CD14-positive monocyte (primary cell): ENCODE measurements at regions not wholly inside any gene's neighbourhood (a gene's known extent, or its start where the extent isn't known, plus 50 kb on each side); places are given as distances from the start of the nearest gene placed in this dataset.

ENCODE experiments used
- DNase-seq, 3 donors: peaks; one replicate each; pipeline ENCODE4 v3.0.0-alpha.2; 2011 to 2022
- H2AFZ ChIP-seq: 2 replicates; pipeline ENCODE4 v1.6.0; 2012; ENCODE audit warnings: mild to moderate bottlenecking, low read depth, low read length, inconsistent platforms; ENCODE audit not compliant: insufficient read depth, poor library complexity, severe bottlenecking
- H3K27ac ChIP-seq, 2 donors: 1 replicate in 1 of 2; 2 replicates in 1 of 2; pipeline ENCODE4 v1.5.1; 2012 to 2013; ENCODE audit warnings: low read length in 2 of 2, control low read depth in 1 of 2, inconsistent platforms in 1 of 2, low read depth in 1 of 2, mild to moderate bottlenecking in 1 of 2
- H3K27me3 ChIP-seq, 2 donors: one replicate each; pipeline versions ENCODE4 v1.6.0 to v1.6.1; 2011 to 2013; ENCODE audit warnings: low read length in 2 of 2; ENCODE audit not compliant: control insufficient read depth in 2 of 2, insufficient read depth in 2 of 2
- H3K36me3 ChIP-seq, 2 donors: replicated peaks in 1 of 2; 1 replicate in 1 of 2; 2 replicates in 1 of 2; pipeline versions ENCODE4 v1.5.1 to v1.6.1; 2012 to 2013; ENCODE audit warnings: low read length in 2 of 2, control low read depth in 1 of 2, inconsistent platforms in 1 of 2, mild to moderate bottlenecking in 1 of 2; ENCODE audit not compliant: insufficient read depth in 2 of 2, control insufficient read depth in 1 of 2
- H3K4me1 ChIP-seq, 2 donors: 1 replicate in 1 of 2; 2 replicates in 1 of 2; pipeline versions ENCODE4 v1.5.1 to v1.6.1; 2012 to 2013; ENCODE audit warnings: low read length in 2 of 2, control low read depth in 1 of 2, inconsistent platforms in 1 of 2, mild to moderate bottlenecking in 1 of 2, moderate library complexity in 1 of 2; ENCODE audit not compliant: insufficient read depth in 2 of 2, control insufficient read depth in 1 of 2
- H3K4me2 ChIP-seq: replicated peaks from 2 replicates; pipeline ENCODE3; 2012; ENCODE audit warnings: low read length, moderate library complexity, mild to moderate bottlenecking; ENCODE audit not compliant: poor library complexity, severe bottlenecking; ENCODE audit errors: extremely low read depth
- H3K4me3 ChIP-seq, 3 experiments: fragments of 200-600 bp in 1 of 3; sonication (generic) in 1 of 3; replicated peaks in 1 of 3; 1 replicate in 2 of 3; 2 replicates in 1 of 3; pipeline ENCODE4 v1.5.1; 2011 to 2013; ENCODE audit warnings: low read length in 3 of 3, mild to moderate bottlenecking in 3 of 3, control low read depth in 2 of 3, low read depth in 2 of 3, inconsistent platforms in 1 of 3, moderate library complexity in 1 of 3
- H3K79me2 ChIP-seq: 2 replicates; pipeline ENCODE4 v1.6.0; 2012; ENCODE audit warnings: mild to moderate bottlenecking, control low read depth, inconsistent platforms, low read length, moderate library complexity; ENCODE audit not compliant: insufficient read depth
- H3K9ac ChIP-seq: 2 replicates; pipeline ENCODE4 v1.6.0; 2017; ENCODE audit warnings: low read length, mild to moderate bottlenecking; ENCODE audit not compliant: insufficient read depth, poor library complexity, severe bottlenecking
- H3K9me3 ChIP-seq, 2 donors: replicated peaks in 1 of 2; 1 replicate in 1 of 2; 2 replicates in 1 of 2; pipeline versions ENCODE4 v1.5.1 to v1.6.1; 2012 to 2013; ENCODE audit warnings: low read length in 2 of 2, control low read depth in 1 of 2; ENCODE audit not compliant: control insufficient read depth in 1 of 2, insufficient read depth in 1 of 2
- H4K20me1 ChIP-seq: 2 replicates; pipeline ENCODE4 v1.6.0; 2012; ENCODE audit warnings: mild to moderate bottlenecking, low read length, control low read depth, moderate library complexity; ENCODE audit not compliant: insufficient read depth
- H3K27ac Mint-ChIP-seq, 7 donors: one replicate each; pipeline ENCODE4 v1.8.0; 2020; ENCODE audit warnings: mild to moderate bottlenecking in 7 of 7, mixed read lengths in 7 of 7, moderate library complexity in 6 of 7, inconsistent platforms in 2 of 7
- H3K27me3 Mint-ChIP-seq, 3 donors: one replicate each; pipeline ENCODE4 v1.8.0; 2021 to 2022; ENCODE audit warnings: low read depth in 3 of 3, mild to moderate bottlenecking in 3 of 3, mixed read lengths in 3 of 3, moderate library complexity in 3 of 3, inconsistent platforms in 1 of 3
- H3K36me3 Mint-ChIP-seq, 2 donors: one replicate each; pipeline ENCODE4 v1.8.0; 2020; ENCODE audit warnings: mixed read lengths in 2 of 2, inconsistent platforms in 1 of 2, mild to moderate bottlenecking in 1 of 2
- H3K4me1 Mint-ChIP-seq: one replicate; pipeline ENCODE4 v1.8.0; 2020; ENCODE audit warnings: mild to moderate bottlenecking, mixed read lengths
- H3K4me3 Mint-ChIP-seq, 2 donors: one replicate each; pipeline ENCODE4 v1.8.0; 2020; ENCODE audit warnings: mild to moderate bottlenecking in 2 of 2, mixed read lengths in 2 of 2, moderate library complexity in 1 of 2
- H3K9me3 Mint-ChIP-seq, 7 donors: one replicate each; pipeline ENCODE4 v1.8.0; 2020 to 2022; ENCODE audit warnings: mixed read lengths in 7 of 7, mild to moderate bottlenecking in 6 of 7, moderate library complexity in 6 of 7, inconsistent platforms in 2 of 7
- CTCF ChIP-seq: fragments of 200-600 bp; IDR thresholded peaks from one replicate; pipeline ENCODE4 v1.8.0; 2022; ENCODE audit warnings: antibody characterized with exemption, mild to moderate bottlenecking
- WGBS: methylation state at CpG from one replicate; pipeline ENCODE4 v1.1.5; 2013; ENCODE audit warnings: missing lambda C conversion rate; ENCODE audit not compliant: insufficient coverage; 5-methylcytosine and 5-hydroxymethylcytosine counted together
- intact Hi-C, 2 donors: fragments of 100-400 bp; cut with micrococcal nuclease; formaldehyde crosslinking; loops; one replicate each; pipeline versions ENCODE4 v1.15.0 to v1.15.1; 2023

- Mint-ChIP-seq H3K4me1 (no peaks in the 10 kb centered on the region), H3K27ac (no peak overlapping the region), H3K36me3 (no peaks in the 10 kb centered on the region), H3K9me3 (peaks cover 6 to 28% (median 16%) of the 10 kb centered on the region in 7 donors), H3K27me3 (peaks cover 2 to 3% (median 2%) of the 10 kb centered on the region in 3 donors), H3K4me3 (no peak overlapping the region)
- H3K27me3 ChIP-seq, result no peaks in the 10 kb centered on the region
- no peak overlapping the region for H3K9ac ChIP-seq
- no peaks in the 10 kb centered on the region for H3K36me3 ChIP-seq
- H3K4me3 ChIP-seq, result no peak overlapping the region
- TF ChIP-seq CTCF, result no peak
- no peak overlapping the region for H3K27ac ChIP-seq
- intact Hi-C loops, result no loop called here
- DNase-seq, result no peak
- peaks cover 7 to 11% of the 10 kb centered on the region in 2 donors for H3K9me3 ChIP-seq
- H3K79me2 ChIP-seq, result no peaks in the 10 kb centered on the region
- no peaks in the 10 kb centered on the region for H4K20me1 ChIP-seq
- H3K4me2 ChIP-seq, result no peak overlapping the region
- WGBS, result 86% methylated on average over 5 of the region's 9 CpGs
- H2AFZ ChIP-seq, result no peak overlapping the region
- H3K4me1 ChIP-seq, result no peaks in the 10 kb centered on the region
These were observed 239.2 kb upstream of the ZMIZ1 start for GRCh38 chr10:78829565-78829964.

GRCh38 chr10:78830062-78830975 lies 238.4 kb upstream of the ZMIZ1 start:
- Mint-ChIP-seq H3K27ac (no peak overlapping the region), H3K4me1 (peaks cover 5% of the 10 kb centered on the region), H3K36me3 (no peaks in the 10 kb centered on the region), H3K27me3 (peaks cover 2 to 3% (median 2%) of the 10 kb centered on the region in 3 donors), H3K4me3 (no peak overlapping the region), H3K9me3 (peaks cover 6 to 28% (median 14%) of the 10 kb centered on the region in 7 donors)
- no peak overlapping the region for H3K4me2 ChIP-seq
- peaks cover 2 to 3% of the 10 kb centered on the region in 2 donors for H3K4me1 ChIP-seq
- H4K20me1 ChIP-seq, result no peaks in the 10 kb centered on the region
- DNase-seq, result no peak
- no peaks in the 10 kb centered on the region for H3K27me3 ChIP-seq
- peaks cover 7 to 11% of the 10 kb centered on the region in 2 donors for H3K9me3 ChIP-seq
- H3K27ac ChIP-seq, result no peak overlapping the region
- TF ChIP-seq CTCF, result no peak
- H3K36me3 ChIP-seq, result no peaks in the 10 kb centered on the region
- H3K79me2 ChIP-seq, result no peaks in the 10 kb centered on the region
- intact Hi-C loops, result no loop called here
- H2AFZ ChIP-seq, result no peak overlapping the region
- H3K9ac ChIP-seq, result no peak overlapping the region
- 54% methylated on average over 5 of the region's 7 CpGs for WGBS
- no peak overlapping the region for H3K4me3 ChIP-seq
